MM.1S (cell line): ENCODE measurements at regions not wholly inside any gene's neighbourhood (a gene's known extent, or its start where the extent isn't known, plus 50 kb on each side); places are given as distances from the start of the nearest gene placed in this dataset.

Source experiments
- DNase-seq: peaks from one replicate; pipeline ENCODE4 v3.0.0-alpha.2; 2015
- H2AFZ ChIP-seq: fragments of 300-600 bp; sonication (generic); 2 replicates; pipeline ENCODE4 v1.6.0; 2016; ENCODE audit warnings: antibody characterized with exemption, low read length
- H3F3A ChIP-seq: fragments of 300-600 bp; sonication (generic); 2 replicates; pipeline ENCODE4 v1.6.1; 2016; ENCODE audit warnings: mild to moderate bottlenecking, antibody characterized with exemption, low read length, moderate library complexity, mixed read lengths; ENCODE audit not compliant: insufficient read depth
- H3K27ac ChIP-seq: fragments of 300-600 bp; sonication (generic); 2 replicates; pipeline ENCODE4 v1.5.1; 2016; ENCODE audit warnings: mild to moderate bottlenecking, low read length
- H3K27me3 ChIP-seq: fragments of 300-600 bp; sonication (generic); replicated peaks from 2 replicates; pipeline ENCODE4 v1.6.0; 2016; ENCODE audit warnings: low read length; ENCODE audit not compliant: insufficient read depth
- H3K36me3 ChIP-seq: fragments of 300-600 bp; sonication (generic); replicated peaks from 2 replicates; pipeline ENCODE4 v1.6.1; 2016; ENCODE audit warnings: mild to moderate bottlenecking, low read length, mixed read lengths; ENCODE audit not compliant: insufficient read depth
- H3K4me1 ChIP-seq: fragments of 300-600 bp; sonication (generic); 2 replicates; pipeline ENCODE4 v1.6.1; 2016; ENCODE audit warnings: low read length, mixed read lengths
- H3K4me2 ChIP-seq: fragments of 300-600 bp; sonication (generic); 2 replicates; pipeline ENCODE4 v1.6.0; 2016; ENCODE audit warnings: low read depth, low read length
- H3K4me3 ChIP-seq: fragments of 300-600 bp; sonication (generic); 2 replicates; pipeline ENCODE4 v1.5.1; 2016; ENCODE audit warnings: low read length, mixed read lengths
- H3K79me2 ChIP-seq: fragments of 300-600 bp; sonication (generic); 2 replicates; pipeline ENCODE4 v1.6.1; 2016; ENCODE audit warnings: mixed run types, low read length, mixed read lengths
- H3K9ac ChIP-seq: fragments of 300-600 bp; sonication (generic); 2 replicates; pipeline ENCODE4 v1.6.1; 2016; ENCODE audit warnings: low read length, mixed read lengths
- H3K9me2 ChIP-seq: fragments of 300-600 bp; sonication (generic); replicated peaks from 2 replicates; pipeline ENCODE4 v1.6.1; 2016; ENCODE audit warnings: mild to moderate bottlenecking, low read length, mixed read lengths; ENCODE audit not compliant: insufficient read depth
- H3K9me3 ChIP-seq: fragments of 300-600 bp; sonication (generic); replicated peaks from 2 replicates; pipeline ENCODE4 v1.6.1; 2016; ENCODE audit warnings: mild to moderate bottlenecking, low read length, mixed read lengths; ENCODE audit not compliant: insufficient read depth
- H4K20me1 ChIP-seq: fragments of 300-600 bp; sonication (generic); 2 replicates; pipeline ENCODE4 v1.6.1; 2016; ENCODE audit warnings: mild to moderate bottlenecking, low read length, moderate library complexity, mixed read lengths; ENCODE audit not compliant: insufficient read depth
- CTCF ChIP-seq: fragments of 300-600 bp; sonication (generic); IDR thresholded peaks from 2 replicates; pipeline ENCODE4 v1.5.1; 2016; ENCODE audit warnings: antibody characterized with exemption, low read length, mixed read lengths
- EZH2 ChIP-seq: fragments of 300-600 bp; sonication (generic); optimal IDR thresholded peaks from 2 replicates; pipeline ENCODE3; 2017; ENCODE audit warnings: low read depth, mild to moderate bottlenecking, antibody characterized with exemption, low read length, mixed read lengths
- EZH2phosphoT487 ChIP-seq: fragments of 300-600 bp; sonication (generic); IDR thresholded peaks from 2 replicates; pipeline ENCODE4 v1.6.1; 2018; ENCODE audit warnings: antibody characterized with exemption, low read length

GRCh38 chr2:172288603-172289002 is 138.8 kb upstream of the ITGA6 start:
- no peak overlapping the region for H3K4me3 ChIP-seq
- H3K27me3 ChIP-seq = no peaks in the 10 kb centered on the region
- H3F3A ChIP-seq = no peaks in the 10 kb centered on the region
- H3K79me2 ChIP-seq = no peaks in the 10 kb centered on the region
- H3K27ac ChIP-seq = no peak overlapping the region
- no peaks in the 10 kb centered on the region for H3K36me3 ChIP-seq
- no peaks in the 10 kb centered on the region for H3K4me1 ChIP-seq
- H3K4me2 ChIP-seq = no peak overlapping the region
- TF ChIP-seq EZH2phosphoT487 (no peak), EZH2 (no peak), CTCF (no peak)
- H3K9me2 ChIP-seq = no peaks in the 10 kb centered on the region
- H4K20me1 ChIP-seq = no peaks in the 10 kb centered on the region
- H3K9me3 ChIP-seq = no peaks in the 10 kb centered on the region
- H2AFZ ChIP-seq = no peak overlapping the region
- no peak for DNase-seq
- H3K9ac ChIP-seq = no peak overlapping the region

GRCh38 chr2:172293952-172294351 is 133.4 kb upstream of the ITGA6 start:
- TF ChIP-seq CTCF = no peak
- no peak for TF ChIP-seq EZH2
- TF ChIP-seq EZH2phosphoT487 = no peak
- no peak overlapping the region for H3K27ac ChIP-seq
- no peak overlapping the region for H3K9ac ChIP-seq
- no peaks in the 10 kb centered on the region for H3K9me3 ChIP-seq
- no peaks in the 10 kb centered on the region for H3K4me1 ChIP-seq
- H3K36me3 ChIP-seq = no peaks in the 10 kb centered on the region
- no peaks in the 10 kb centered on the region for H3F3A ChIP-seq
- H3K9me2 ChIP-seq = no peaks in the 10 kb centered on the region
- no peak overlapping the region for H3K4me3 ChIP-seq
- no peak overlapping the region for H3K4me2 ChIP-seq
- H3K27me3 ChIP-seq = no peaks in the 10 kb centered on the region
- DNase-seq = no peak
- H3K79me2 ChIP-seq = no peaks in the 10 kb centered on the region
- H4K20me1 ChIP-seq = no peaks in the 10 kb centered on the region
- H2AFZ ChIP-seq = no peak overlapping the region

GRCh38 chr2:172294983-172295382 is 132.4 kb upstream of the ITGA6 start:
- no peaks in the 10 kb centered on the region for H3F3A ChIP-seq
- no peak overlapping the region for H3K4me2 ChIP-seq
- no peaks in the 10 kb centered on the region for H3K36me3 ChIP-seq
- no peaks in the 10 kb centered on the region for H3K9me3 ChIP-seq
- no peak overlapping the region for H3K27ac ChIP-seq
- no peaks in the 10 kb centered on the region for H3K27me3 ChIP-seq
- H3K79me2 ChIP-seq = no peaks in the 10 kb centered on the region
- H3K9ac ChIP-seq = no peak overlapping the region
- no peak for TF ChIP-seq EZH2
- TF ChIP-seq CTCF = no peak
- no peak for TF ChIP-seq EZH2phosphoT487
- no peaks in the 10 kb centered on the region for H3K9me2 ChIP-seq
- H3K4me1 ChIP-seq = no peaks in the 10 kb centered on the region
- no peak overlapping the region for H2AFZ ChIP-seq
- H4K20me1 ChIP-seq = no peaks in the 10 kb centered on the region
- H3K4me3 ChIP-seq = no peak overlapping the region
- no peak for DNase-seq

GRCh38 chr2:172295677-172296076 is 131.7 kb upstream of the ITGA6 start:
- TF ChIP-seq EZH2phosphoT487 = no peak
- no peak for TF ChIP-seq EZH2
- no peak for TF ChIP-seq CTCF
- H3K27ac ChIP-seq = no peak overlapping the region
- no peaks in the 10 kb centered on the region for H4K20me1 ChIP-seq
- H3F3A ChIP-seq = no peaks in the 10 kb centered on the region
- H3K9ac ChIP-seq = no peak overlapping the region
- no peaks in the 10 kb centered on the region for H3K36me3 ChIP-seq
- H3K4me3 ChIP-seq = no peak overlapping the region
- no peaks in the 10 kb centered on the region for H3K27me3 ChIP-seq
- H3K9me2 ChIP-seq = no peaks in the 10 kb centered on the region
- no peaks in the 10 kb centered on the region for H3K9me3 ChIP-seq
- no peak overlapping the region for H2AFZ ChIP-seq
- no peak overlapping the region for H3K4me2 ChIP-seq
- no peak for DNase-seq
- no peaks in the 10 kb centered on the region for H3K79me2 ChIP-seq
- no peaks in the 10 kb centered on the region for H3K4me1 ChIP-seq
